Ectodermal cell (in vitro differentiated cells): ENCODE measurements at regions not wholly inside any gene's neighbourhood (a gene's known extent, or its start where the extent isn't known, plus 50 kb on each side); places are given as distances from the start of the nearest gene placed in this dataset.

Experiments used
- H3K27ac ChIP-seq: 2 replicates; pipeline ENCODE4 v1.7.0; 2013; ENCODE audit warnings: mild to moderate bottlenecking, low read depth, low read length; ENCODE audit not compliant: insufficient read depth, poor library complexity, severe bottlenecking
- H3K27me3 ChIP-seq: 2 replicates; pipeline ENCODE4 v1.7.0; 2013; ENCODE audit warnings: mild to moderate bottlenecking, low read length; ENCODE audit not compliant: insufficient read depth, control insufficient read depth, poor library complexity, severe bottlenecking
- H3K36me3 ChIP-seq: one replicate; pipeline ENCODE4 v1.7.0; 2013; ENCODE audit warnings: low read length; ENCODE audit not compliant: control insufficient read depth, insufficient read depth
- H3K4me1 ChIP-seq: one replicate; pipeline ENCODE4 v1.7.0; 2013; ENCODE audit warnings: low read length; ENCODE audit not compliant: control insufficient read depth, insufficient read depth
- H3K4me3 ChIP-seq: 2 replicates; pipeline ENCODE4 v1.7.0; 2013; ENCODE audit warnings: low read depth, low read length, control low read depth; ENCODE audit not compliant: insufficient read depth
- H3K9me3 ChIP-seq: 2 replicates; pipeline ENCODE4 v1.7.0; 2013; ENCODE audit warnings: mild to moderate bottlenecking, low read length, moderate library complexity; ENCODE audit not compliant: control insufficient read depth
- WGBS, 2 experiments: methylation state at CpG; one replicate each; pipeline ENCODE4 v1.1.7; 2013; ENCODE audit warnings: missing lambda C conversion rate in 2 of 2; 5-methylcytosine and 5-hydroxymethylcytosine counted together

- Histone ChIP-seq H3K27ac (no peak overlapping the region), H3K36me3 (no peaks in the 10 kb centered on the region), H3K4me3 (no peak overlapping the region), H3K4me1 (no peaks in the 10 kb centered on the region), H3K9me3 (no peaks in the 10 kb centered on the region), H3K27me3 (no peaks in the 10 kb centered on the region)
- 100% methylated on average over 1 of the region's 1 CpG for WGBS, 2 experiments
Measured at GRCh38 chrX:98432413-98432812, 1548.7 kb downstream of the RPA4 start.

GRCh38 chrX:98448524-98448923, 1564.8 kb downstream of the RPA4 start:
- H3K4me1 ChIP-seq, result no peaks in the 10 kb centered on the region
- no peaks in the 10 kb centered on the region for H3K9me3 ChIP-seq
- WGBS, 2 experiments, result 95 to 100% methylated on average over 3 to 4 of the region's 4 CpGs
- no peak overlapping the region for H3K27ac ChIP-seq
- H3K4me3 ChIP-seq, result no peak overlapping the region
- no peaks in the 10 kb centered on the region for H3K36me3 ChIP-seq
- no peaks in the 10 kb centered on the region for H3K27me3 ChIP-seq

DNA sequence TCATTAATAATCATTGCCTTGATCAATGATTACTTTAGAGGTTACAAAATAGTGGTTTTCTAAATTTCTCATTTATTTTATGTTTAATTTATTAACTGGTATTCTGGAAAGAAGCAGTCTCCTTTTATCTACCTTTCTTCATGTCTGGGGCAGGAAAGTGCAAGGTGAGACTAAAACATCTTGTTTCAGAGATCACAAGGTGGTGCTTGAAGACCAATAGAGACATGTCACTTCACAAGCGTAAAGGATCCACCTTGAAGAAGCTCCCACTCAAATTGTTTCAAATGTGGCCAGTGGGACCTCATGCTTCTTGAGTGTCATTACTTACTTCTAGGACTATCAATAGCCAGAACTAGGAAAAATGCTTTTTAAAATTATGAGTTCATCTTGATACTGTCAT, 1568.7 kb downstream of the RPA4 start:
- no peaks in the 10 kb centered on the region for H3K9me3 ChIP-seq
- H3K4me1 ChIP-seq, result no peaks in the 10 kb centered on the region
- no peak overlapping the region for H3K4me3 ChIP-seq
- H3K27ac ChIP-seq, result no peak overlapping the region
- H3K27me3 ChIP-seq, result no peaks in the 10 kb centered on the region
- 82 to 91% methylated on average over 1 of the region's 1 CpG for WGBS, 2 experiments
- H3K36me3 ChIP-seq, result no peaks in the 10 kb centered on the region

- H3K4me1 ChIP-seq, result no peaks in the 10 kb centered on the region
- 90% methylated on average over 1 of the region's 1 CpG; no CpG with 5 or more reads in 1 of the 2 experiments for WGBS, 2 experiments
Measured at GRCh38 chrX:98459669-98460068, 1576.0 kb downstream of the RPA4 start.

DNA sequence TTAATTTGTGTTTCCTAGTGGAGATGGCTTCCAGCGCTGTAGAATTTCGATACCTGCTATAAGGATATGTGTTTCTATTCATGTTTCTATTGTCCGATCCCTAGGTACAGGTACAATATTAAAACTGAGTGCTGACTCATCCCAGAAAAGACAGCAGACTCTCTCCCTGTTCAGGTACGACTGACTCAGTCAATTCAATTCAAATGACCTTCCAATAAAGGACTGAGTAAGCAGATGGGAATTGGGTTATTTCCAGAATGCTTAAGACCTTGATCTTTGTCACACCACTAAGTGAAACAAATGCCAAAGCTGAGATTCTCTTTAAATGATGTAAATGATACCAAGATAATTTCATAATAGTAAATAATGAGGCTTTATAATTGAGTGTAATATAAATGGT, 1596.9 kb downstream of the RPA4 start:
- H3K9me3 ChIP-seq, result no peaks in the 10 kb centered on the region
- WGBS, 2 experiments, result 85 to 92% methylated on average over 3 to 4 of the region's 4 CpGs

More at GRCh38 chrX:98459669-98460068, 1576.0 kb downstream of the RPA4 start:
- H3K27ac ChIP-seq, result no peak overlapping the region
- H3K27me3 ChIP-seq, result no peaks in the 10 kb centered on the region
- no peaks in the 10 kb centered on the region for H3K9me3 ChIP-seq
- no peaks in the 10 kb centered on the region for H3K36me3 ChIP-seq
- no peak overlapping the region for H3K4me3 ChIP-seq

GRCh38 chrX:98481636-98482035, 1597.9 kb downstream of the RPA4 start:
- Histone ChIP-seq H3K36me3 (no peaks in the 10 kb centered on the region), H3K9me3 (no peaks in the 10 kb centered on the region), H3K4me1 (no peaks in the 10 kb centered on the region), H3K27me3 (no peaks in the 10 kb centered on the region), H3K4me3 (no peak overlapping the region), H3K27ac (no peak overlapping the region)
- 97 to 100% methylated on average over 3 of the region's 3 CpGs for WGBS, 2 experiments

More for the DNA sequence above, 1596.9 kb downstream of the RPA4 start:
- H3K36me3 ChIP-seq, result no peaks in the 10 kb centered on the region
- no peak overlapping the region for H3K4me3 ChIP-seq
- H3K4me1 ChIP-seq, result no peaks in the 10 kb centered on the region
- no peaks in the 10 kb centered on the region for H3K27me3 ChIP-seq
- no peak overlapping the region for H3K27ac ChIP-seq

DNA sequence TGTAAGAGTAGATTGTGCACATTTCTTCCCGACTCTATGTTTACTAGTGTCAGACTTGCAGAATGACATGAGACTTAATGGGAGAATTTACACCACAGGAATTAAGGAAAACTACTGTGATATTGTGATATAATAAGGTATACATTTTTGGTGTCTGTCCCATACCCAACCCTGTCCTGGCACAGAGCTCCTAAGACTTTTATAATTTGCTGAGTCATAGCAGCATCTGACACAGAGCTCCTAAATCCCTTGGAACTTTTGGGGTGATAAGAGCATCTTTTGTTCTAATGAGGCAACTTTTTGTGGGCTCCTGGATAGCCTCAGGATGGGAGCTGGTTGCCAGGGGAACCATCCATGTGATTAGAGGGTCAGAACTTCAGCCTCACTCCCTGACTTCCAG, 1607.0 kb downstream of the RPA4 start:
- Histone ChIP-seq H3K4me3 (no peak overlapping the region), H3K36me3 (no peaks in the 10 kb centered on the region), H3K9me3 (no peaks in the 10 kb centered on the region), H3K4me1 (no peaks in the 10 kb centered on the region), H3K27ac (no peak overlapping the region), H3K27me3 (no peaks in the 10 kb centered on the region)
- WGBS, 2 experiments, result 100% methylated on average over 1 of the region's 1 CpG

DNA sequence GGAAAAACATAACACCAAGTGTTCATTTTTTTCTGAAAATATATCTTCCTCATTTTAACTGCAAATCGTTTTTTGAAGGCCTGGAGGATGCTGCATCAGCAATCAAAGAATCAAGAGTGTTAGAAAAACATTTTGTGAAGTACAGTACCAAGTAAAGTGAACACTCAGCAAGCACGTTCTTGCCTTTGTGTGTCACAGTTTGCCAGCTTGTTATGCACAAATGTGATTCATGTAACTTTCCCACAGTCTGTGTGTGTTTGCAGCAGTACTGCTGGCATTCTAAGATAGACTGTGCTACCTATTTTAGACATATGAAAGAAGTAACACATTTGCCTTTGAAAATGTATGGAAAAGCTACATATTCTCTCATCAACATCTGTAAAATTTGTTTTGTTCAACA, 1617.7 kb downstream of the RPA4 start:
- H3K36me3 ChIP-seq, result no peaks in the 10 kb centered on the region
- no peaks in the 10 kb centered on the region for H3K27me3 ChIP-seq
- WGBS, 2 experiments, result 78 to 90% methylated on average over 2 of the region's 2 CpGs
- no peak overlapping the region for H3K4me3 ChIP-seq
- no peaks in the 10 kb centered on the region for H3K4me1 ChIP-seq
- no peak overlapping the region for H3K27ac ChIP-seq
- no peaks in the 10 kb centered on the region for H3K9me3 ChIP-seq

- Histone ChIP-seq H3K4me3 (no peak overlapping the region), H3K9me3 (no peaks in the 10 kb centered on the region), H3K27ac (no peak overlapping the region), H3K4me1 (no peaks in the 10 kb centered on the region), H3K36me3 (no peaks in the 10 kb centered on the region), H3K27me3 (no peaks in the 10 kb centered on the region)
- 100% methylated on average over 1 of the region's 1 CpG; no CpG with 5 or more reads in 1 of the 2 experiments for WGBS, 2 experiments
Measured at GRCh38 chrX:98506907-98507306, 1623.2 kb downstream of the RPA4 start.

- Histone ChIP-seq H3K36me3 (no peaks in the 10 kb centered on the region), H3K9me3 (no peaks in the 10 kb centered on the region), H3K27me3 (no peaks in the 10 kb centered on the region), H3K4me1 (no peaks in the 10 kb centered on the region), H3K27ac (no peak overlapping the region), H3K4me3 (no peak overlapping the region)
Measured at GRCh38 chrX:98514032-98514431, 1630.3 kb downstream of the RPA4 start.

GRCh38 chrX:98516120-98516519, 1632.4 kb downstream of the RPA4 start:
- H3K4me3 ChIP-seq, result no peak overlapping the region
- H3K36me3 ChIP-seq, result no peaks in the 10 kb centered on the region
- H3K9me3 ChIP-seq, result no peaks in the 10 kb centered on the region
- no peaks in the 10 kb centered on the region for H3K4me1 ChIP-seq
- no CpG with 5 or more reads among the region's 1 CpG for WGBS, 2 experiments
- H3K27me3 ChIP-seq, result no peaks in the 10 kb centered on the region
- H3K27ac ChIP-seq, result no peak overlapping the region
